Pancreas (tissue), 10 donors: ENCODE measurements at regions not wholly inside any gene's neighbourhood (a gene's known extent, or its start where the extent isn't known, plus 50 kb on each side); places are given as distances from the start of the nearest gene placed in this dataset.
A peak's percentile ranks its signal among the peaks of the same experiment; 100 is the strongest.

Source experiments
- ATAC-seq, 4 donors: fragments of 200-7000 bp; cut with Tn5 transposase; one replicate each; pipeline versions ENCODE4 v1.8.0 to v1.9.1; 2020; ENCODE audit warnings: mild to moderate bottlenecking in 4 of 4, moderate library complexity in 4 of 4
- DNase-seq, 6 donors: peaks; one replicate each; pipeline ENCODE4 v3.0.0-alpha.2; 2020
- FAIRE-seq: peaks from 2 replicates; lab custom pipeline; 2012; peaks lifted over from hg19 to GRCh38; lab: Jason Lieb, UNC
- H3K27ac ChIP-seq, 4 donors: fragments of 200-600 bp; sonication (generic); 1 replicate in 3 of 4; 2 replicates in 1 of 4; pipeline versions ENCODE4 v1.5.0 to v1.8.0; 2020
- H3K27me3 ChIP-seq, 4 donors: fragments of 200-600 bp; one replicate each; pipeline ENCODE4 v1.8.0; 2021
- H3K36me3 ChIP-seq, 3 donors: fragments of 200-600 bp; sonication (generic) in 1 of 3; one replicate each; pipeline versions ENCODE4 v1.5.0 to v1.8.0; 2020 to 2021
- H3K4me1 ChIP-seq, 3 donors: fragments of 200-600 bp; one replicate each; pipeline ENCODE4 v1.8.0; 2021
- H3K4me3 ChIP-seq, 4 donors: fragments of 200-600 bp; sonication (generic) in 2 of 4; one replicate each; pipeline versions ENCODE4 v1.5.0 to v1.8.0; 2020 to 2021
- H3K9me3 ChIP-seq, 4 donors: fragments of 200-600 bp; one replicate each; pipeline ENCODE4 v1.8.0; 2021
- CTCF ChIP-seq, 4 donors: fragments of 200-600 bp; sonication (generic) in 3 of 4; IDR thresholded peaks; one replicate each; pipeline versions ENCODE4 v1.5.0 to v1.8.0; 2021; ENCODE audit warnings: antibody characterized with exemption in 4 of 4
- WGBS, 2 donors: extraction: QIAGEN DNeasy Blood & Tissue Kit; methylation state at CpG; one replicate each; pipeline ENCODE4 v1.1.7; 2013; 5-methylcytosine and 5-hydroxymethylcytosine counted together
- intact Hi-C, 3 donors: fragments of 100-400 bp; cut with DNase I; formaldehyde crosslinking; loops; one replicate each; pipeline versions ENCODE4 v1.11.1 to v1.14.2; 2022
- donor health status: healthy with polysubstance abuse.
- donor health status: DM: no; HTN: no; CAD: no; lungs with moderate emphysema.
- donor health status: DM: no; HTN: no; CAD: no.
- donor health status: control.
- donor health status: control.
- donor health status: Bipolar disorder and iron deficiency.
- donor health status: DM: yes; HTN: yes; CAD: no.
- donor health status: DM: no; HTN: no; CAD: no.
- donor health status: DM: no; HTN: no; CAD: no.
- donor health status: DM: yes; HTN: yes; CAD: no.

DNA sequence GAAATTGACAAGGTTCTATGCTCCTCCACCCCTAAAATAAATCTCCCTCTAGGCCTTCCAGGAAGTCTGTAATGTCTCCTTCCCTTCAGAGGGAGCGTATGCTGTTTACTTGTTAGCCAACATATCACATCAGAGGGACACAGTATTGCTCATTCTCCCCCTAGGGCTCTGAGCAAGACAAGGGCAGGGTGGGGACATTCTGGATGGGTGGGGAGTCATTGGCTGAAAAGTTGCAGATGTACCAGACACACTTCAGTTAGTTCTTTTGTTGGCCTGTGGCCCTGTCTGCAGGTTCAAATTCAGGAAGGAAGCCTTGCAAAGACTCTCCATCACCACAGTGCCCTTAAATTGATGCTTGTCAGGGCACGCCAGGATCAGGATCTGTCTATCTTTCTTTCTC is 106.3 kb upstream of the TEX13D start:
- Histone ChIP-seq H3K4me3 (no peak overlapping the region), H3K27me3 (no peaks in the 10 kb centered on the region), H3K4me1 (no peaks in the 10 kb centered on the region), H3K27ac (no peak overlapping the region), H3K36me3 (no peaks in the 10 kb centered on the region), H3K9me3 (no peaks in the 10 kb centered on the region)
- FAIRE-seq (no peak), ATAC-seq (no peak), DNase-seq (no peak)
- no peak for TF ChIP-seq CTCF (IDR thresholded peaks at IDR 0.05)
- intact Hi-C loops = no loop called here
- WGBS, 2 donors = 73 to 81% methylated on average over 2 of the region's 2 CpGs

DNA sequence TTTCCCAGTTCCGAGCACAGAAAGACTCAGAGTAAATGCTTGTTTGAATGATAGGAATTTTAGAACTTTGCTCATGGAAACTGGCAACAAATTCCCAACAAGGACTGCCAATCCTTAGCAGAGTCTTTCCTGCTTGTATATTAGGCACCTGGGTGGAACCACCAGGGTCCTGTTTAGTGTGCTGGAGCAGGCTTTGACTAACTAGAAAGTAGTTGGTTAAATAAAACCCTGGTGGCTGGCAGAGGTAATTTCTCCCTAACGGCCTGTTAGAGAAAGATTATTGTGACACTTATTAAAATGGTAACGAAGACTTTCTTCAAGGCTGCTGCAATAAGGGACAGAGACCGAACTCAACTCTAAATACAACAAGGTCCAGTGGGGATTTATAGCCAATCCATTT is 103.6 kb upstream of the TEX13D start:
- intact Hi-C loops = no loop called here
- Histone ChIP-seq H3K27me3 (no peaks in the 10 kb centered on the region), H3K9me3 (no peaks in the 10 kb centered on the region), H3K4me1 (no peaks in the 10 kb centered on the region), H3K4me3 (no peak overlapping the region), H3K36me3 (no peaks in the 10 kb centered on the region), H3K27ac (no peak overlapping the region)
- TF ChIP-seq CTCF (IDR thresholded peaks at IDR 0.05) = no peak
- FAIRE-seq (no peak), DNase-seq (no peak), ATAC-seq (no peak)
- WGBS, 2 donors = 67 to 78% methylated on average over 4 of the region's 4 CpGs

DNA sequence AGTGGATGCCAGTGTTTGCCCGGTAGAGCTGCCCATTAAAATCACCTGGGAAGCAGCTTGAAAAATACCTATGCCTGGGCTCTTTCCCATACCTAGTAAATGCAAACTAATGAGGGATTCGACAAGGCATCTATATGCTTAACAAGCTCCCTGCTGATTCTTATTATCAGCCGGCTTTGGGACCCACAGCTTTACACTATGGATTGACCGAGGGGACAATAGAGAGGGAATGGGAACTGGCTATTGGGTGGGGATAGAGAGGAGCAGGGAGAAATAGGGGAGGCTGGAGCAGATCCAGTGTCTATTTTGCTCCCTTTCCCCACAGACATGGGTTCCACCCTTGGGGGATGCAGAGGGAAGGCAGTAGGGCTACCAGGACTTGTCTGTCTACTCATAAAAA is 103.1 kb upstream of the TEX13D start:
- no peak for TF ChIP-seq CTCF (IDR thresholded peaks at IDR 0.05)
- FAIRE-seq = no peak
- no peaks in the 10 kb centered on the region for H3K4me1 ChIP-seq

GRCh38 chrX:124230655-124231450 is 101.6 kb upstream of the TEX13D start:
- TF ChIP-seq CTCF (IDR thresholded peaks at IDR 0.05) = no peak

More for the DNA sequence above, 103.1 kb upstream of the TEX13D start:
- Histone ChIP-seq H3K4me3 (no peak overlapping the region), H3K27me3 (no peaks in the 10 kb centered on the region), H3K9me3 (no peaks in the 10 kb centered on the region), H3K36me3 (no peaks in the 10 kb centered on the region), H3K27ac (no peak overlapping the region)
- intact Hi-C loops = no loop called here
- no peak for DNase-seq
- WGBS, 2 donors = 59 to 76% methylated on average over 4 of the region's 4 CpGs
- no peak for ATAC-seq

DNA sequence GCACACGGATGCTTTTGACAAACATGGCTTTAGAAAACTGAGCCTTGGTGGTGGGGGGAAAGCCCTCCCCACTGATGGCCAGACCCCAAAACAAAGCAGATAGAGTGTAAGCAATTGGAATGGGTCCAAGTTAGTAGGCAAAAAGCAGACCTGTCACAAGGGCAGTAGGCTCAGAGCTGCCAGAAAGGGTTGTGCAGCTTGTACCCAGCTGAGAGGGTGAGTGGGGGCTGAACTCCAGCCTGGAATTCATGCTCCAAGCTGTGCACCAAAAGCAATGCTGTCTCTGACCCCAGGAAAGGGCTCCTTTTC is 101.1 kb upstream of the TEX13D start:
- DNase-seq (no peak), ATAC-seq (no peak), FAIRE-seq (no peak)
- H3K4me3 ChIP-seq = no peak overlapping the region
- no peaks in the 10 kb centered on the region for H3K4me1 ChIP-seq
- H3K36me3 ChIP-seq = no peaks in the 10 kb centered on the region
- 41 to 71% methylated on average over 1 of the region's 1 CpG for WGBS, 2 donors
- H3K9me3 ChIP-seq = no peaks in the 10 kb centered on the region
- no peak for TF ChIP-seq CTCF (IDR thresholded peaks at IDR 0.05)
- no peaks in the 10 kb centered on the region for H3K27me3 ChIP-seq
- no peak overlapping the region for H3K27ac ChIP-seq
- intact Hi-C loops = no loop called here

More at GRCh38 chrX:124230655-124231450, 101.6 kb upstream of the TEX13D start:
- no peaks in the 10 kb centered on the region for H3K9me3 ChIP-seq
- intact Hi-C loops = no loop called here
- no peaks in the 10 kb centered on the region for H3K36me3 ChIP-seq
- no peaks in the 10 kb centered on the region for H3K4me1 ChIP-seq
- ATAC-seq = no peak
- FAIRE-seq = peak; percentile 51
- H3K4me3 ChIP-seq = no peak overlapping the region
- DNase-seq = no peak
- H3K27ac ChIP-seq = no peak overlapping the region
- WGBS, 2 donors = 60 to 83% methylated on average over 10 of the region's 10 CpGs
- H3K27me3 ChIP-seq = no peaks in the 10 kb centered on the region
